Thyroid gland (tissue), 4 donors: ENCODE measurements at regions not wholly inside any gene's neighbourhood (a gene's known extent, or its start where the extent isn't known, plus 50 kb on each side); places are given as distances from the start of the nearest gene placed in this dataset.
"Not testable (repeated sequence)": the region's sequence is repeated elsewhere in the genome, so short reads cannot be mapped to it uniquely, and the experiment has no call there.

ENCODE experiments used
- CTCF ChIP-seq, 6 experiments: fragments of 200-600 bp in 3 of 6; fragments of 450-650 bp in 3 of 6; sonication (generic) in 3 of 6; IDR thresholded peaks; one replicate each; pipeline ENCODE4 v1.5.1; 2016 to 2019; ENCODE audit warnings: antibody characterized with exemption in 6 of 6, mild to moderate bottlenecking in 2 of 6, inconsistent platforms in 1 of 6, moderate library complexity in 1 of 6
- POLR2A ChIP-seq, 2 donors: fragments of 450-650 bp; IDR thresholded peaks; one replicate each; pipeline ENCODE4 v1.6.1; 2017; ENCODE audit warnings: antibody characterized with exemption in 2 of 2, mild to moderate bottlenecking in 2 of 2, moderate library complexity in 1 of 2

GRCh38 chr7:112949682-112950081 is 136.9 kb downstream of the GPR85 start:
- TF ChIP-seq CTCF, POLR2A (IDR thresholded peaks at IDR 0.05): not testable (repeated sequence)
